ENCODE measurements at regions not wholly inside any gene's neighbourhood (a gene's known extent, or its start where the extent isn't known, plus 50 kb on each side); places are given as distances from the start of the nearest gene placed in this dataset.

- BruUV-seq (replicated peaks), result no TSS peak
- Histone ChIP-seq H3K9ac (replicated peaks; ENCODE audit: extremely low read depth, insufficient read depth, low read length) (no peak overlapping the region), H3K4me1 (ENCODE audit: control insufficient read depth, extremely low read depth, insufficient read depth, low read length) (no peaks in the 10 kb centered on the region), H3K9me1 (replicated peaks; ENCODE audit: control insufficient read depth, extremely low read depth, insufficient read depth, low read length) (no peaks in the 10 kb centered on the region), H4K20me1 (replicated peaks; ENCODE audit: control insufficient read depth, extremely low read depth, insufficient read depth, low read length) (no peaks in the 10 kb centered on the region), H2AFZ (ENCODE audit: low read depth, low read length) (no peak overlapping the region), H3K9me3 (replicated peaks; ENCODE audit: control insufficient read depth, insufficient read depth, low read length) (peaks cover 2% of the 10 kb centered on the region), H3K4me2 (ENCODE audit: insufficient read depth, low read length) (no peak overlapping the region), H3K27me3 (ENCODE audit: control insufficient read depth in 2 of 2, insufficient read depth in 2 of 2, low read length in 2 of 2) (no peaks in the 10 kb centered on the region), H3K4me3 (replicated peaks in 1 of 3; ENCODE audit: insufficient read depth in 1 of 3, low read depth in 1 of 3, low read length in 3 of 3) (no peak overlapping the region), H3K79me2 (ENCODE audit: control insufficient read depth, insufficient read depth, low read length) (no peaks in the 10 kb centered on the region), H3K27ac (ENCODE audit: insufficient read depth, low read depth, low read length) (no peak overlapping the region), H3K36me3 (ENCODE audit: control insufficient read depth in 2 of 2, extremely low read depth in 1 of 2, insufficient read depth in 2 of 2, low read length in 2 of 2) (no peaks in the 10 kb centered on the region)
- intact Hi-C loops (cut with micrococcal nuclease), result no loop called here
- TF ChIP-seq CTCF (IDR thresholded peaks at IDR 0.05; ENCODE audit: extremely low read depth in 1 of 2, insufficient read depth in 1 of 2, low read depth in 1 of 2, low read length in 2 of 2) (no peak), POLR2AphosphoS5 (IDR thresholded peaks at IDR 0.05; ENCODE audit: insufficient read depth, low read depth, low read length) (no peak), MYC (IDR thresholded peaks at IDR 0.05; ENCODE audit: low read depth, low read length) (no peak), POLR2A (IDR thresholded peaks at IDR 0.05; ENCODE audit: low read depth, low read length) (no peak), FOS (IDR thresholded peaks at IDR 0.05; ENCODE audit: borderline replicate concordance, insufficient read depth, low read length) (no peak), EZH2 (IDR thresholded peaks at IDR 0.05; ENCODE audit: borderline replicate concordance, low read depth, low read length, severe bottlenecking) (no peak), JUN (IDR thresholded peaks at IDR 0.05; ENCODE audit: borderline replicate concordance, insufficient read depth, insufficient read length, low read depth) (no peak), GATA2 (IDR thresholded peaks at IDR 0.05; ENCODE audit: insufficient read depth, insufficient read length, low read depth, low read length) (no peak)
- DNase-seq (ENCODE audit: low read depth, low spot score) (no peak), FAIRE-seq (no peak)
- ChIA-PET POLR2A (no interaction called here), CTCF (no interaction called here)
- dilution Hi-C loops (cut with MboI; ENCODE audit: extremely low pct_ligation_motif_present, low sequenced_read_pairs), result no loop called here
Observed at GRCh38 chr10:105494303-105494702, 853.2 kb downstream of the SORCS3 start.

All from endothelial cell of umbilical vein (primary cell).